Stimulated activated memory B cell treated with anti-CD40 and anti-IgM and Interleukin-4, amounts not matched to agents 10 μg/mL and 1 μg/mL and 100 μg/mL, for 72 hours (primary cell): ENCODE measurements at regions not wholly inside any gene's neighbourhood (a gene's known extent, or its start where the extent isn't known, plus 50 kb on each side); places are given as distances from the start of the nearest gene placed in this dataset.
"Not testable (repeated sequence)": the region's sequence is repeated elsewhere in the genome, so short reads cannot be mapped to it uniquely, and the experiment has no call there.

Source experiments
- ATAC-seq: fragments of 150-1000 bp; cut with Tn5 transposase; 2 replicates; pipeline ENCODE4 v1.10.0; 2021
- H3K27ac Mint-ChIP-seq: one replicate; pipeline ENCODE4 v1.8.0; 2022; ENCODE audit warnings: mild to moderate bottlenecking, mixed read lengths
- H3K27me3 Mint-ChIP-seq: one replicate; pipeline ENCODE4 v1.8.0; 2022; ENCODE audit warnings: mixed read lengths
- H3K36me3 Mint-ChIP-seq: one replicate; pipeline ENCODE4 v1.8.0; 2022; ENCODE audit warnings: mixed read lengths
- H3K4me1 Mint-ChIP-seq: one replicate; pipeline ENCODE4 v1.8.0; 2022; ENCODE audit warnings: mixed read lengths
- H3K4me3 Mint-ChIP-seq: one replicate; pipeline ENCODE4 v1.8.0; 2022; ENCODE audit warnings: mild to moderate bottlenecking, moderate library complexity, mixed read lengths
- H3K9me3 Mint-ChIP-seq: one replicate; pipeline ENCODE4 v1.8.0; 2022; ENCODE audit warnings: mixed read lengths

GRCh38 chr2:20499387-20499786 lies 52.5 kb downstream of the RHOB start:
- Mint-ChIP-seq H3K36me3 (no peaks in the 10 kb centered on the region), H3K4me1 (no peaks in the 10 kb centered on the region), H3K9me3 (no peaks in the 10 kb centered on the region), H3K4me3 (no peak overlapping the region), H3K27ac (no peak overlapping the region), H3K27me3 (peaks cover 47% of the 10 kb centered on the region)
- no peak for ATAC-seq

- H3K4me1 Mint-ChIP-seq, result peaks cover 5% of the 10 kb centered on the region
- H3K36me3 Mint-ChIP-seq, result no peaks in the 10 kb centered on the region
- no peak overlapping the region for H3K4me3 Mint-ChIP-seq
- H3K27me3 Mint-ChIP-seq, result peaks cover 41% of the 10 kb centered on the region
- ATAC-seq, result no peak
- H3K9me3 Mint-ChIP-seq, result no peaks in the 10 kb centered on the region
- H3K27ac Mint-ChIP-seq, result no peak overlapping the region
Observed at GRCh38 chr2:20501974-20502373, 55.1 kb downstream of the RHOB start.

DNA sequence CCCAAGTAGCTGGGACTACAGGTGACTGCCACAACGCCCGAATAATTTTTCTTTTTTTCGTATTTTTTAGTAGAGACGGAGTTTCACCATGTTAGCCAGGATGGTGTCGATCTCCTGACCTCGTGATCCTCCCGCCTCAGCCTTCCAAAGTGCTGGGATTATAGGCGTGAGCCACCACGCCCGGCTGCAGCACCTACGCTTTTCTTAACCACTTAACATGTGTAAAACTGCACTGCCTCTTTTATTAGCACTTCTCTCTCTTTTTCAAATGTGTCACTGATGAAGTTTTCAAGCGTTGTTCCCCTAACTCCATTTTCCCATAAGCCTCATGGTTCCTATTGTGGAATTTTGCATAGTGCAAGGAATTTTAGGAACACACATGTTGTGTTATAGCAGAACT lies 55.6 kb downstream of the RHOB start:
- H3K27ac Mint-ChIP-seq, H3K4me1 Mint-ChIP-seq, H3K9me3 Mint-ChIP-seq, H3K36me3 Mint-ChIP-seq, ATAC-seq, H3K4me3 Mint-ChIP-seq: not testable (repeated sequence)
- H3K27me3 Mint-ChIP-seq, result peaks cover 36% of the 10 kb centered on the region

GRCh38 chr2:20504174-20504573 lies 57.3 kb downstream of the RHOB start:
- Mint-ChIP-seq H3K9me3 (no peaks in the 10 kb centered on the region), H3K27ac (no peak overlapping the region), H3K4me3 (no peak overlapping the region), H3K4me1 (peaks cover 8% of the 10 kb centered on the region), H3K27me3 (peaks cover 38% of the 10 kb centered on the region), H3K36me3 (no peaks in the 10 kb centered on the region)
- no peak for ATAC-seq

GRCh38 chr2:20506201-20506685 lies 59.4 kb downstream of the RHOB start:
- peaks cover 8% of the 10 kb centered on the region for H3K4me1 Mint-ChIP-seq

GRCh38 chr2:20507166-20507692 lies 60.4 kb downstream of the RHOB start:
- Mint-ChIP-seq H3K4me3 (no peak overlapping the region), H3K4me1 (peaks cover 8% of the 10 kb centered on the region), H3K36me3 (no peaks in the 10 kb centered on the region), H3K27ac (peak overlapping the region; percentile 33), H3K27me3 (peaks cover 37% of the 10 kb centered on the region), H3K9me3 (no peaks in the 10 kb centered on the region)
- ATAC-seq, result peak; percentile 89

More at GRCh38 chr2:20506201-20506685, 59.4 kb downstream of the RHOB start:
- no peak overlapping the region for H3K4me3 Mint-ChIP-seq
- no peaks in the 10 kb centered on the region for H3K36me3 Mint-ChIP-seq
- no peaks in the 10 kb centered on the region for H3K9me3 Mint-ChIP-seq
- H3K27ac Mint-ChIP-seq, result peak overlapping the region; percentile 33
- H3K27me3 Mint-ChIP-seq, result peaks cover 37% of the 10 kb centered on the region
- ATAC-seq, result no peak

DNA sequence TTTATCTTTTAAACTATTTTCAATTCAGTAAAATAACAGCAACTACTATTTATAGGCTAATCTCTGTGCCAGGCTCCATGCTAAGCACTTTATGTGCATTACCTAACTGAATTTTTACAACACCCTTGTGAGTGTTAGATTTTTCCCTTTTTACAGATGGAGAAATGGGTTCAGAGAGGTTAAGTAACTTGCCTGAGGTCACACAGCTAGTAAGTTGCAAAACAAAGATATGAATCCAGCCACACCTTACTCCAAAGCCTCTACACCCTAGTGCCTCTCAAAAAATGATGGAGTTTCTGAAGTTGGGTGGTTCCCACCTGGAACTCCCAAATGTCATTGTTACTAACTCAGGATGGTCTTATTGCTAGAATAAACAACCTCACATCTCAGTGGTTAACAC lies 60.8 kb downstream of the RHOB start:
- H3K27ac Mint-ChIP-seq, result no peak overlapping the region
- H3K9me3 Mint-ChIP-seq, result no peaks in the 10 kb centered on the region
- peaks cover 8% of the 10 kb centered on the region for H3K4me1 Mint-ChIP-seq
- H3K27me3 Mint-ChIP-seq, result peaks cover 35% of the 10 kb centered on the region
- ATAC-seq, result no peak
- H3K4me3 Mint-ChIP-seq, result no peak overlapping the region
- H3K36me3 Mint-ChIP-seq, result no peaks in the 10 kb centered on the region

DNA sequence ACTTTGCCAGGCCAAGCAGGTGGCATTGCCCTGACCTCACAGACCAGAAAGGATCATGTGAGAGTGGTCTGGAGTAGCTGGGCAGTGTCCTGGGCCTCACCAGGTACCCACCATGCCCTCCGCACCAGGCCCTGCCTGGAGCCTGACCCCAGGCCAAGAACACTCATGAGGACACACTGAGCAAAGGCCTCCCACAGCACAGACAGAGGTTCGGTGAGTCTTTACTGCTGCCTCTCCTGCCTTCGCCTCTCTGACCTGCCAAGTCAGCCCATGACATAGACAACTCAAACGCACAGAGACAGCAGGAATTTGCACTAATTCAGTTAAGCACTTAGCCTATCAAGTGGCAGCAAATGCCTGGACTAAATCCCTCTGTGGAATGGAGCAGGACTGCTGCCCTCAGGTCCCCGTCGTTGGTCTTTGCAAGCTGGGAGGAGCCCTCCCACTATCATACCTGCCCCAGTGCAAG lies 62.5 kb downstream of the RHOB start:
- H3K27ac Mint-ChIP-seq, result no peak overlapping the region
- H3K4me1 Mint-ChIP-seq, result peaks cover 8% of the 10 kb centered on the region
- no peaks in the 10 kb centered on the region for H3K9me3 Mint-ChIP-seq
- no peak overlapping the region for H3K4me3 Mint-ChIP-seq
- no peaks in the 10 kb centered on the region for H3K36me3 Mint-ChIP-seq
- ATAC-seq, result no peak
- peaks cover 39% of the 10 kb centered on the region for H3K27me3 Mint-ChIP-seq

GRCh38 chr2:20509770-20510490 lies 63.1 kb downstream of the RHOB start:
- peaks cover 45% of the 10 kb centered on the region for H3K27me3 Mint-ChIP-seq
- peaks cover under 1% of the 10 kb centered on the region for H3K9me3 Mint-ChIP-seq
- no peak for ATAC-seq
- peaks cover 2% of the 10 kb centered on the region for H3K36me3 Mint-ChIP-seq
- no peak overlapping the region for H3K27ac Mint-ChIP-seq
- peaks cover 8% of the 10 kb centered on the region for H3K4me1 Mint-ChIP-seq
- no peak overlapping the region for H3K4me3 Mint-ChIP-seq

DNA sequence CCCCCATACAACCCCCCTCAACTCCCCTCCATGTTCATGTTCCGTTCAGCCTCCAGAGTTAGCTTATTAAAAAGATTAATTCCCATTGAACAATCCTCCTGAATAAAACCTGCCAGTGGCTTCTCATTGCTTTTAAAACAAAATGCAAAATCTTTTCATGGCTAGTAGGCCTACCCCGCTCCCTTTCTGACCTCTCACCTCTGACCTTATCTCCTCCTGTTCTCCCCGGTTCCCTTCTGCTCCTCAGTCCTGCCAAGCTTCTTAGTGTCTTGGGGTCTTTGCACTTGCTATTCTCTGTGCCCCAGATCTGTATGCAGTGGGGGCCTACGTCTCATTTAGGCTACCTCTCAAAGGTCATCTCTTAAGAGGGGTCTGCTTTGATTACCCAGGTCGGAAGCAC lies 64.3 kb downstream of the RHOB start:
- no peak overlapping the region for H3K4me3 Mint-ChIP-seq
- ATAC-seq, result no peak
- H3K4me1 Mint-ChIP-seq, result peaks cover 8% of the 10 kb centered on the region
- peaks cover 7% of the 10 kb centered on the region for H3K36me3 Mint-ChIP-seq
- H3K27me3 Mint-ChIP-seq, result peaks cover 56% of the 10 kb centered on the region
- H3K9me3 Mint-ChIP-seq, result peaks cover 6% of the 10 kb centered on the region
- H3K27ac Mint-ChIP-seq, result no peak overlapping the region

DNA sequence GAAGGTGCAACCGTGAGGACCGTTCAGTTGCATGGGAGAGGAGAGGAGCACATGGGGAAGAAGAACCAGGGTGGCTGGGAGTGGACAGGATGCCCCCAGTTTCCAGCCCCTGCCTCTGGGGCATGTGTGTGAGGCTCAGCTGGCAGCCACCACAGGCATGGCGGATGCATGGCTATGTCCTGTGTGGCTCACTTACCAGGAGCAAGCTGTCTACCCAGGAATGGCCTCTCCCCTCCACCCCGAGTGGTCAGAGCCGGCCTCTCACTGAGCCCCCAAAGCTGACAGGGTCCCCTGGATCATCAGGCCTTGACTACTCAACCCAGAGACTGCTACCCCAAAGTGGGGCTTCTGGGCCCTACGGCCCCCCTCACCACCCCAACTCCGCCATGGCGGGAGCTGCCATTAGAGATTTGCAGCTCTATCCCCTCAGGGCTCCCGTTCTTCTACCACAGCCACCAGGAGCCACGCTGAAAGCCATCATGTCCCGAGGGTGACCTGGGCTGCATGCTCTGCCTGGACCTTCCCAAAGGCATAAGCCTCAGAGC lies 65.3 kb downstream of the RHOB start:
- Mint-ChIP-seq H3K36me3 (peaks cover 7% of the 10 kb centered on the region), H3K27ac (no peak overlapping the region), H3K9me3 (peaks cover 6% of the 10 kb centered on the region), H3K4me3 (no peak overlapping the region), H3K27me3 (peaks cover 56% of the 10 kb centered on the region), H3K4me1 (peaks cover 6% of the 10 kb centered on the region)
- no peak for ATAC-seq

DNA sequence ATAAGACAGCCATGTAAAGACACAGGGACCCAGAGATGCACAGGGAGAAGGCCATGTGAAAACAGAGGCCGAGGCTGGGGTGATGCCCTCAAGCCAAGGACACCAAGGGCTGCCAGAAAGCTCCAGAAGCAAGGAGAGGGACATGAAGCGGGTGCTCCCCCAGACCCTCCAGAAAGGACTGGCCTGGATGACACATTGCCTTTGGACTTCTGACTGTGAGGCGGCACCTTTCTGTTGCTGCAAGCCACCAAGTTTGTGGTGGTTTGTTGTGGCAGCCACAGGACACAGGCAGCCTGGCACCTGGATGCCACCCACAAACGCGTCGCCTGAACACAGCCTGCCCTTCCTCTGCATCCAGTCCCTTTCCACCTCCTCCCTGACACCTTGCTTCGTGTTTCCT lies 67.1 kb downstream of the RHOB start:
- peaks cover 7% of the 10 kb centered on the region for H3K36me3 Mint-ChIP-seq
- peaks cover 5% of the 10 kb centered on the region for H3K4me1 Mint-ChIP-seq
- peaks cover 56% of the 10 kb centered on the region for H3K27me3 Mint-ChIP-seq
- no peak overlapping the region for H3K4me3 Mint-ChIP-seq
- H3K9me3 Mint-ChIP-seq, result peaks cover 9% of the 10 kb centered on the region
- ATAC-seq, result no peak
- H3K27ac Mint-ChIP-seq, result no peak overlapping the region

- ATAC-seq, result no peak
- Mint-ChIP-seq H3K36me3 (peaks cover 7% of the 10 kb centered on the region), H3K27me3 (peaks cover 48% of the 10 kb centered on the region), H3K9me3 (peaks cover 9% of the 10 kb centered on the region), H3K4me1 (peaks cover 5% of the 10 kb centered on the region), H3K27ac (no peak overlapping the region), H3K4me3 (no peak overlapping the region)
Observed at GRCh38 chr2:20514596-20515269, 67.9 kb downstream of the RHOB start.

DNA sequence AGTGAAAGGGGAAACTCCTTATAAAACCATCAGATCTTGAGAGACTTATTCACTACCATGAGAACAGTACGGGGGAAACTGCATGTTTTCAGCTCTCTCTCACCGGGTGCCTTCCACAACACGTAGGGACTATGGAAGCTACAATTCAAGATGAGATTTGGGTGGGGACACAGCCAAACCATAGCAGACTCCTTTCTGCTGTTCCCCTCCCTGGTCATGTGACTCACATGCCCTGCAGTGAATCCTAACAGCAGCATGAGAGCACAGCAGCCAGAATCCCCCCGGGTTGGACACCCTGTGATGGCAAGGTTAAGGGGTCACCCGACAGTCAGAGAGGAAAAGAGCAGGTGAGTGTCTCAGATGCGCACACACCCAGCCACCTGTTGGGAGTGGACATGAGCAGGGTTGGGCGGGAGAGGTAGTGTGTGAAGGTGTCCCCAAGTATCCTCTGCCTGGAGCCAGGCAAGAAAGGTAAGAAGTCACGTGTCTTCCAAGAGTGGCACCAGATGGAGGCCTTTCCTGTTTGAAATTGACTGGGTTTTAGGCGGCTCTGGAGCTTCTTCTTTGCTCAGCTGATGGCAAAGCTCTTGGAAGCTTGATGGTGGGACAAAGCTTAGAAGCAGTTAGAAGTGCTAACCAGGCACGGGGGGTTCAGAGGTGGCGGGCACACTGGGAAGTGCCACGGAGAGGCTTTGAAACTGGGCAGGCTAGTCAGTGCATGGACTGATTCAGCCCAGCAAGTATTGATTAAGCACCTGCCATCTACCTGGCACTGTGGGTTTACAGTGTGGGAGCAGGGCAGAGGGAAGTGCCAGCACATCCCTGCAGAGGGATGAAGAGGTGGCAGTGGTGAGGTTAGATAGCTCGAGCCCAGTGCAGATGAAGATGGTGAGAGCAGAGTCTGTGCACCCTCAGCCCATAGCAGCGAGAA lies 68.7 kb downstream of the RHOB start:
- peaks cover 5% of the 10 kb centered on the region for H3K4me1 Mint-ChIP-seq
- H3K9me3 Mint-ChIP-seq, result peaks cover 9% of the 10 kb centered on the region
- H3K27me3 Mint-ChIP-seq, result peaks cover 43% of the 10 kb centered on the region
- ATAC-seq, result no peak
- H3K36me3 Mint-ChIP-seq, result peaks cover 7% of the 10 kb centered on the region
- H3K27ac Mint-ChIP-seq, result no peak overlapping the region
- no peak overlapping the region for H3K4me3 Mint-ChIP-seq

DNA sequence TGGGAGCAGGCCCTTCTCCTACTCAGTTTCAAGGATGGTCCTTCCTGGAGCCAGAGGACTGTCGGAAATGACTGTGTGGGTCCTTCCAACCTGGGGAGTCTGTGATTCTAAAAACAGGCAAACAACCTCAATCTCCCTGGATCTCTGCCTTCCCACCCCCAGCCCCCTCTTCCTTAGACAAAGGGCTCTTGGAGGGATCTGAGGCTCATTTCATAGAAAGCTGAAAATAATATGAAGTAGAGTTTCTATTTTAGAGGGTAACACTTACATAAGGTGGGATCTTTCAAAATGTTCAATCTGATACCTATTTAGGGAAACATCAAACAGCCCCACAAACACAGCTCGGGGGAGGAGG lies 69.4 kb downstream of the RHOB start:
- ATAC-seq, result no peak
- H3K9me3 Mint-ChIP-seq, result peaks cover 9% of the 10 kb centered on the region
- peaks cover 40% of the 10 kb centered on the region for H3K27me3 Mint-ChIP-seq
- peaks cover 5% of the 10 kb centered on the region for H3K4me1 Mint-ChIP-seq
- H3K27ac Mint-ChIP-seq, result no peak overlapping the region
- no peak overlapping the region for H3K4me3 Mint-ChIP-seq
- peaks cover 7% of the 10 kb centered on the region for H3K36me3 Mint-ChIP-seq
